Kidney glomerular epithelial cell (primary cell): ENCODE measurements at regions not wholly inside any gene's neighbourhood (a gene's known extent, or its start where the extent isn't known, plus 50 kb on each side); places are given as distances from the start of the nearest gene placed in this dataset.
A peak's percentile ranks its signal among the peaks of the same experiment; 100 is the strongest.

Experiments used
- DNase-seq: peaks from one replicate; lab custom pipeline; 2025; lab: John Stamatoyannopoulos, UW

DNA sequence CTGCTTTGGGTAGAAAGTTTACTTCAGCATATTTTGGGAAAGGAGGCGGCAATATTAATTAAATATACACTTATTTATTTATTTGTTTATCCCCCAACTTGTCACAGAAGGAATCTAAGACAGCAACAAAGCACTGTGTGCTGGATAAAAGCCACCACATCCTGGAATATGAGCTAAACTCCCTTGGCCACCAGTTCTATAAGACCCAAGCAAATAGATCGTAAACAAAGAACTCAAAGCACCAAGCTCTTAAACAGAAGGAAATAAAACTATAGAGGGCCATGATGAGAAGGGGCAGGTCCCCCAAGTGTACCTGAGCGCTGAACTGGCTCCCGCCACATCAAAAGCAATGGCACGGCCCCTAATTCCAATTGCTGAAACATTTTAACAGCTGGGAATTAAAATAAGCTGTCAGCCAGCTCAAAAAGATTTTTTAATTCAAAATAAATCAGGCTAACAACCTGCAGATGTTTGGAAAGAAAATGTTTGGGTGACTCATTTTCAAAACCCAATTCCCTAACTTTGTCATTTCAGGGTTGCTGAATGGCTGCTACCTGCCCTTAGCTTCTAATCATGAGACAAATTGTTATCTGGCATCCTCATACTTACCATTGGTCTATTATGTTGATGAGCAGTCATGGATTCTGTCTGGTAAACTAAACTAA is 127.1 kb downstream of the SLC30A10 start:
- no peak for DNase-seq

DNA sequence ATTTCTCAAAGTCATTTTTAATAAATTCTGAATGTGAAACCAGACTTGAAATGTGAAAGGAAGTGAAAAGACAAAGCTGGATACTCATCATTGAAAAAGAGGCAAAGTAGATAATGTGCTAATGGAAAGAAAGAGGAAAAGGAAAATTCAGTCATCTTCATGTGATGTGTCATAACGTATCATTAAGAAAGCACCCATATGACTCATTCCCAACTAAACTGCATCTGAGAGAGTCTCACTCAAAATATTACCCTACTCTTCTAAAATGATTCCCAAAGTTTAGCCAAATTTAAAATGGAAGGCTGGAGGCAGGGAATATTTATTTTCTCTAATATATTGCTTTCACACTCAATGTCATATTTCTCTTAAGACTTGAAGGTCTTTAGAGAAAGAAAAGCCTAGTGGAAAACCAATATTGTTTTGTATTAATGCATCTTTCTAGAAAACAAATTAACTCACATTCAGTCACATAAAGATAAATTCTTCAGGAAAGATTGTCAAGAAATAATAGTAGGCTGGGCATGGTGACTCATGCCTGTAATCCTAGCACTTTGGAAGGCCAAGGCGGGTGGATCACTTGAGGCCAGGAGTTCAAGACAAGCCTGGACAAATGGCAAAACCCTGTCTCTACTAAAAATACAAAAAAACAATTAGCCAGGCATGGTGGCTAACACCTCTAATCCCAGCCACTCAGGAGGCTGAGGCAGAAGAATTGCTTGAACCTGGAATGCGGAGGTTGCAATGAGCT is 129.9 kb downstream of the SLC30A10 start:
- DNase-seq: peak; percentile 42

DNA sequence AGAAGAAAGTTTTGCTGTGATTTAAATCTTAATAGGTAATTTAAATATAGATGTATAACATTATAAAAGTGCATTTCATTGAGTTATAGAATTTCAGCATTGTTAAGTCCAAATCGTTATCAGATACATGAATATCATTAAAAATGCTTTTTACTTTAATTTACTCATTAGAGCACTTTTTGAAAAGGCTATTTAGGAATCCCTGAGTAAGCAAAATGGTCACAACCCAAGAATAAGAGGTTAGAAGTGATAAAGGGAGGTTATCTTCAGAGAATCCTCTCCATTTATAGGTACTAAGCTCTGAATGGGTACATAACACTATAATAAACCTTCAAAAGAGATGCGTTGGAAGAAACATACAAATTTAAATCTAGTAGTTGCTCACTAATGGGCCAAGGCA is 130.7 kb downstream of the SLC30A10 start:
- DNase-seq: no peak

DNA sequence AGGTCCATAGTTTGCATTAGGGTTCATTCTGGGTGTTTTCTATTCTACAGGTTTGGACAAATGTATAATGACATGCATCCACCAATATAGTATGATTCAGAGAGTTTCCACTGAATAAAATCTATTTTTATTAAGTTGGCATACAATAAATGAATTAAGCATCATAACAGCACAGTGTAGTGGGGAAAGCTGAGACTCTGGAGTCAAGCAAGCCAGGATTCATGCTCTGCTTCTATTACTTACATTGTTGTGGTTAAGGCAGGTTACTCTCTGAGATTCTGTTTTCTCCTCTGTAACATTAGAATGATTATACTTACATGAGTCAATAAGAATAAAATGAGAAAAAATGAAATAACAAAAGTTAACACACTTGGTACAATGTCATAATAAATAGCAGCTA is 131.3 kb downstream of the SLC30A10 start:
- DNase-seq: no peak

DNA sequence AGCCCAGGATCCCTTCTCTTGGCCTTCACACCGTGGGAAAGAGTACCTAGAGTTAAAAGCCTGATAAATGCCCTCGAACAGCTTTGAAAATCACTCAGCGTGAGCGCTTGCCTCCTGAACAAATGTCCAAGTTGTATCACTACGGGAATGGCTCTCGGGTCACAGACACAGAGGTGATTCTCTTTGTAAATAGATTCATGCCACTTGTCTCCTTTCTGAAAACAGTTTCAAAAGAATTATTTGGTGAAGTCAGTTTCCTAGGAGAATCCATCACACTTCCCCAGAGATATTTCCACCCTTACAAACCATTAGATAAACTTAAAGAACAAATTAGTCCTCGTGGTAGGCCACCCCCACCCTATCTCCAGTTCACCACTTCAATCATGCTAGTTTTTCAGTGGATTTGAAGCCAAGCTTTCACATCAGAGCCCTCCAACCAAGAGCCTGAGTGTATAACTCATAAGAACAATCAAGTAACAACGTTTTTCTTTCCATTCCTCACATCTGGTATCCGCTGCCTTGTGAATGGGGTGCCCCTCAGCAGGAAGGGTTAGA is 132.9 kb downstream of the SLC30A10 start:
- no peak for DNase-seq

DNA sequence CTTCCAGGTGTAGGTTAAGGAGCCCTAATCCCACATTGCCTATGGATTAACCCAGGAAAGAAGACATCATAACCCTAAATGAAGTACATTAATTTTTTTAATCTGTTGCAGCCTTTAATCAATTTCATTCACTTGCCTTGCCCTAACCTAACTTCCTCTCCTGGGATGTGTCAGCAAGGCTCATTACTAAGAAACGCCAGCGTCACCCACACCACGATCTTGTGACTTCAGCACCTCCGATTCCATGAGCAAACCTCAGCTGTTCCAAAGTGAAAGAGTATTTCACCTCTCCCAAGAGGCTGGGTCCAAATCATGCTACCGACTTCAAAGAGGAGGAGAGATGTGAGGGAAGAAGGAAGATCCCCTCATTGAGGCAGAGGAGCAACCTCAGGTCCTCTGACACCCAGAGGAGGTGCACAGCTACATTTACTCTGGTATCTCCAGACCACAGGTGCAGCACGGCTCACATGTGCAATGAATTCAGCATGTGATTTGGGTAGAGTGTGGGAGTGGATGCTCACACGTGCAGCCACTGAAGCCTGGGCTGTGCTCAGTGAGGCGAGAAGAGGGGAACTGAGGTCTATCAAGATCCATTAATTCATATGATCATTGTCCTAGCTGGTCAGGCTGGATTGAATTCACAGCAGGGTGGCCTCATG is 134.1 kb downstream of the SLC30A10 start:
- no peak for DNase-seq

DNA sequence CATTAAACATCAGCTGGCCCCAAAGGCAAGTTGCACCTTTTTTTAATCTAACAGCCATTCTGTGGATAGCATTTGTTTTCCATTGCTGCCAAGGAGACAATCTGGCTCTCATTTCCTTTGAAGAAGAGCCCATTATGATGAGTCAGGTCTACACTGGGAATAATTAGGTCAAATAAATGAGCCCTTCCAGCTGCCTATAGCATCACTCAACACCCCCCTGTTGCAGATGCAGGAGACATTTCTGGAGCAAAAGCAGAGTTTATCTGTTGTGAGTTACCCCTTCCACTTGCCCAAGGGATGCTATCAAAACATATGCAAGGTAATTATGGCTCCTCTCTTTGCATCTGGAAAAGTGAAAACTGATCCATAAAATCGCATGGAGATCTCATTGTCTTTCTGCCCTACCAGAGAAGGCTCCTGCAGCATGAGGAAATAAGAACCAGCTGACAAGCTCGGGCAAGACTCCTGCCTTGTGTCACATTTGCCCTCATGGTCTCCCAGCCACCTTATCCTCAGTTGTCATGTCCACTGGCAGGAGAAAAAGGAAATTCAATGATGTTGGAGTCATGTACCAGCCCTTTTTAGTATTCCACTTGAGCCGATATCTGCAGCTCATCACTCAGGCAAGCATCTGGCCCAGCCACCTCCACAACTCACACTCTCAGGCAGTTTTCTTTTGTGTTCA is 135.9 kb downstream of the SLC30A10 start:
- peak; percentile 29 for DNase-seq

DNA sequence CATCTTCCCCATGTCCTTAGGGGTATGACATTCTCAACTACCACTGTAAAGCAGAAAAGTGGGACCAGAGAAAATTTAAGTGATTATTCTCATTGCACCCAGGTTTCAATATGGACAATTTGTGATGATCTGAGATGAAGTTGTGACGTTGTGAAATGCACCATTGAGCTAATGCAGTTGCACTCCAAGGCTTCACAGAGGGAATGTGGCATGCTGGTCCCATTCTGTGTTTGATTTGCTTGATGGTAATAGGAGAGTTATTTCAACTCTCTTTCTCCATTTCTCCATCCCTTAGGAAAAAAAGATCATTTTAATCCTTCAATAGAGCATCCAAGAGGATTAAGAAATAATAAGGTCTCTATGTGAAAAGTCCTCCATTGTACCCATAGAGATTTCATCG is 136.6 kb downstream of the SLC30A10 start:
- no peak for DNase-seq

DNA sequence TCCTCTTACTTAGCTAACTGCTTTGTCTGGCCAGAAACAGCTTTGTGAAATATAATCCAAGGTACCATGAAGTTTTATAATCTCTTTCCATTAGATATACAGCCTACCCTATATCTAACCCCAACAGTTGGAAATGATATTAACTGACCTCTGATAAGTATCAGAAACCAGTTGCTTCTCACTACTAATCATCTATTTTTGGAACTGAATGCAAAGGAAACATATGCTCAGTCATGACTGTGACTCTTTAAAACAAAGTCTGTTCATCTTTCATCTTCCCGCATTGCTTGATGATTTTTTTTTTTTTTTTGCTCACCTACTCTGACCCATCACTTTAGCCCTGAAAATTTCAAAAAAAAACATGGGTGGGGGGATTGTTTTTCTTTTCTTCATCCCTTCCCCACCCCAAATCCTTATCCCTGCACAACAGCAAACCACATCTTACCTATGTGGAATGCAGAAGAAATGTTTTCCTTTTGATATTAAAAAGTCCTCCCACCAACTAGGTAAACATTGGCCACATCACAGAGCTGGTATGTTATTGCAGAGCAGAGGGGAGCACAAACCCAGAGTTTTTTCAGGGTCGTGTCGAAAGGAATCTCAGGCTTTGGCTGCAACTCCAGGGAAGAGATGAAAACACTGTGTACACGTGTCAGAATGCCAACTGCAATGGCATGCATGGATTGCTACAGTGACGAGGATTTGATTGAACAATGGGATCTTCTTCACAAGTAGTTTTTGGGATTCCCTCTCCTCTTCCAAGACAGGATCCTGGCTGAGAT is 137.3 kb downstream of the SLC30A10 start:
- DNase-seq: peak; percentile 91

DNA sequence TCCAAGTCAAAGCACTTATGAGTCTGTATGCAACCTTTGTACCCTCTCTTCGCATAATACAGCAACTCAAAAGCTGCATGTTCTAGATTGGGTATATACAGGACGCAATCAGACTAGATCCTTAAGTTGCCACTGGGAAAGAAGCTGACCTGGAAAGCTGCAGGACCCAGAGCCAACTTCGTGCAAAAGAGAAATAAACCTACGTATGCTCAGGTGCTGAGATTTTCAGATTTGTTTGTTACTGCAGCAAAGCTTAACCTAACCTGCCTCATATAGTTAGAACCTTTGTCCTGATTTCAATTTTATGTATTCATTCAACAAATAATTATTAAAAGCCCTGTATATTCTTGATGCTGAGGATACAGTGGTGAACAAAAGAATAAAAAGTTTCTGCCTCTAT is 139.7 kb downstream of the SLC30A10 start:
- DNase-seq: no peak

DNA sequence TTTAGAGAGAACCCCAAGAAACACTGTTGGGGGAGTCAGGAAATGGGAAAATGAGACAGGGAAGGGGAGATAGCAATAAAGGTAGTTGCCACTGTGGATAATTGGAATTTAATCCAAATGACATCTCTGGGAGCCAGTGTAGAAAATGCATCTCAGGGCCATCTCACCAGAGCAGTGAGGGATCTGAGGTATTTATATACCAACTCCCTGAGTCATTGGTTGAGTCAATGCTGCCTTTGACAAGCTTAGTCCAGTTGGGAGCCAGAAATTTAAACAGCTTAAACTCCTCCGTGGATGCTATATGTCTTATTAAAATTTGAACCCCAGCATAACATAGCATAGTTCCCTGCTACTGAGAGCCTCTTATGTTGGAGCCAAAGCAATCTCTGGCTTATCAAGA is 140.3 kb downstream of the SLC30A10 start:
- DNase-seq: no peak

DNA sequence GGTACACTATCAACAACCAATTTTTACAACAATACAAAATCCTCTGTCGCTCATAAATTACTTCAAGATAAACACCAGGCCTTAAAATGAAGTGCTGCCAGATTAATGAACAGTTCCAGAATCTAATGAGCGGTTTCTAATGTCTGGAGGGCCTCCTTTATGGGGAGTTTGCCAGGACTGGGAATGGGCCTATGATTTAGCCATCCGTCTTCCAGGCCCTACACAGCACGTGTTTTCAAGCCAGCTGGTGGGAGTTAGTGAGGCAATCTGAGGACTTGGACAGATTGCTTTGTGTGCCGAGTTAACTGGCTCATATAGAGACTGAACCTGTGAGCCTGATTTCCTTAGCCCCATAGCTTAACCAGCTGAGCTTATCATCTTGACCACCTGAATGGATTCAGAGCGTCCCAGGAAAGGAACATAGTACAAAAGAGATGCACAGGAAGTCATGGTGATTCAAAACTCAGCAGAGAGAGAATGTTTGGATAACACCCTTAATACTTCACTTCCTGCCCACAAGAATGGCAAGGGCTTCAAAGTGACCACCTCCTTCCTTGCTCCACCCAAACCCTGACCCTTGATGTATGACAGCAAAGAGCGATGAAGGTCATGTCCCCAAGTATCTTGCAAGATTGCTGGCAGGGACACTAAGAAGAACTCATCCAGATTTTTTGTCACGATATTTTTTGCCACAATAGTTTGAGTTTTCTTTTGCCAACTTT is 143.5 kb downstream of the SLC30A10 start:
- peak; percentile 32 for DNase-seq

DNA sequence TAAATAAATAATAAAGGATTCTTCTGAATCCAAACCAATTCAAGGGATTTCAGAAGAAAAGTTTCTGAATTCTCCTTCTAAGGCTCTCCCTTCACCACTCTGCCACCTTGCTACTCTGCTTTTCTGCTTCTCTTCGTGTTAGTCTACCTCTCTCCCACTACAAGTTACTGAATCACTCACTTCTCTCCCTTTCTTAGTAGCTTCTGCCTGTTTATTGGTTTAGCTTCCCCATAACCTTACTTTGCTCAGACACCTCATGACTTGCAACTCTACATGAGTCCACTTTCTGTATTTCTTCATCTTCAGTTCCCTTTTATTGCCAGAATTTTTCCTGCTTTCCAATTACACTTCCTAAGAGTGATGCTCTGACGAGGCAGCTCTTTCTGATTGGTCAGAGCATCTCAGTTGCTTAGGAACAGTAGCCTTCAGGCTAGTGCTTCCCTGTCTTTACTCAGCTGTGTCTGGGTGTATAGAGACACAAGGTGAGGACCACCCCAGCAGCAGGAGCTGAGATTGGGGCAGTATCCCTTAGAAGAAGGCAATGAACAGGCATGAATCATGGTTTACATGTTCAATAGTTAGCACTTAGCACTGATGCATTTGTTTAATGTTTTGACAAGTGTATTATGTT is 144.6 kb downstream of the SLC30A10 start:
- no peak for DNase-seq

DNA sequence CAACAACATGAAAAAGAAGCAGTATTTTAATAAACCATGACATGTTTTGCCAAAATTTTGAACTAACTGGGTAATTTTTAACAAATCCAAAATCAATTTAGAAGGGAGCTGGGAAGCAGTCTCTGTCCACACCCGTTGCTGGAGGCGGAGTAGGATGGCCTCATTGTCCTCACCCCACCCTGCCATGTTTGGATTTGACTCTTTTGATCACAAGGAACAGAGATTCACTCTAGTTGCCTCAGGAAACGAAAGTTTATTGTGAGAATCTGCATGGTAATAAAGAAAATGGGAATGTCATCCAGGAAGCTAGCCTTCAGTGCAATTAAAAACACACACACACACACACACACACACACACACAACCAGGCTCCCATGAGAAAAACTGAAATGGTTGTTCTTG is 145.4 kb downstream of the SLC30A10 start:
- DNase-seq: no peak

DNA sequence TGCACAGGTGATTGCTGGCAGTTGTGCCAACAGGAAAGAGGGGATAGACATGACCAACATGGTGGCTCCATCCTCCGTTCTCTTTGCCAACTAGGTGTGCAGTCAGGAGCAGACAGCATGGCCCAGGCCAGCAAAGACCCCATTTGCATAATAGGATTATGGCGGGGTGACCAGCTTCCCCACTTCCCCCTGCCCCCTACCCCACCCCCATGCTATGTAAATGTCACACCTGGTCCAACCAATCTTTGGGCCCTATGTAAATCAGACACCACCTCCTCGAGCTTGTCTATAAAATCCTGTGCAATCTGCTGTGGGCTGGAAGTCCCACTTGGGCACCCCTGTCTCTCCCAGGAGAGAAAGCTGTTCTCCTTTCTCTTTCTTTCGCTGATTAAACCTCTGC is 146.0 kb downstream of the SLC30A10 start:
- DNase-seq: no peak

DNA sequence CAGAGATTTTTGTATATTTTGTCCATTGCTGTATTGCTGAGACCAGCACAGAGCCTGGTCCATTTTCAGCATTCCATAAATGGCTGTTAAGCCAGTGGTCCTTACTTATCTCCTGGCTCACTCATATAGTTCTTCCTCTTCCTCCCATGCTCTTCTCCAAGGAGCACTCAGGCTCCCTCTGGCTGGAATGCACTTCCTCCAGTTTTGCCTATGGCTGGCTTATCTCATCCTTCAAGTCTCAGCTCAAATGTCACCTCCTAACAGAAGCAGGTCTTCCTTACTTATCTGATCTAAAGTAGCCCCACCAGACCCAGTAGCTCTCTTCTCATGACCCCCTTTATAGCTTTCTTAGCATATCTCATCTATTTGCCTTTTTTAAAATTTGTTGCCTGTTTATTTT is 146.9 kb downstream of the SLC30A10 start:
- no peak for DNase-seq

DNA sequence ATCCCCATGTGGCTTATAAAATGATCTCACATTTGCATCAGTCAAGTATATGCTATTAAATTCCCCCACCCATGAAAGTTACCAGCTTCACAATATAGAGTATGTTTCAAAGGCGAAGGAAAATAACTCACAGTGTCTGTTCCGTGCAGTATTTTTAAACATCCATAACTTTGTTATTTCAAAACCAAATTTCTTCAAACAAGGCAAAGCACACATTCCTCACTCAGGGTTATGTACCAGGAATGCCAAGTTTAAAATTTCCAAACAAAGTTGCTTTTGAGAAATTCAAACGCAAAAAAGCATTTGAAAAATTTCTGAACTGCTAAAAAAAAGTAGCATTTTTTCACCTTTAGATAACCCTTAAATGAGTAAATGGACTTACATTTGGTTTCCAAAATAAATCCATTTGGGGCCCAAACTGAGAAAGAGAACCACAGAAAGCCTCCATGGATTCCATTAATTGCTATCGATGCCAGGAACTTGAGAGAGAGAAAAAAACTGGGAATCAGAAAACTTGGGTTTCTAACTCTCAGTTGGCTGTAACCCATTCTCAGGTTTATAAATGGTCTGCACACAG is 149.5 kb downstream of the SLC30A10 start:
- no peak for DNase-seq

DNA sequence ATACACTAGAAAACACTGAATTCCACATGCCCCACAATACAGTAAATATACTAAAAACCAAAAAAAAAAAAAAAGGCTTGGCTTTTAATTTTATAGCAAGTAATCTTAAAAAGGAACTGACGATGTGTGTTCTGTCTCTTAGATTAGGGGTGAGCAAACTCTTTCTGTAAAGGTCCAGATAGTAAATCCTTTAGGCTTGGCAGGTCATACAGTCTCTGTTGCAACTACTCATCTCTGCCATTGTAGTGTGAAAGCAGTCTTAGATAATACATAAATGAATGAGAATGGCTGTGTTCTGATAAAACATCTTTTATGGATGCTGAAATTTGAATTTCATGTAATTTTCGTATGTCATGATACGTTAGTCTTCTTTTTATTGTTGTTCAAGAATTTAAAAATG is 150.2 kb downstream of the SLC30A10 start:
- no peak for DNase-seq

DNA sequence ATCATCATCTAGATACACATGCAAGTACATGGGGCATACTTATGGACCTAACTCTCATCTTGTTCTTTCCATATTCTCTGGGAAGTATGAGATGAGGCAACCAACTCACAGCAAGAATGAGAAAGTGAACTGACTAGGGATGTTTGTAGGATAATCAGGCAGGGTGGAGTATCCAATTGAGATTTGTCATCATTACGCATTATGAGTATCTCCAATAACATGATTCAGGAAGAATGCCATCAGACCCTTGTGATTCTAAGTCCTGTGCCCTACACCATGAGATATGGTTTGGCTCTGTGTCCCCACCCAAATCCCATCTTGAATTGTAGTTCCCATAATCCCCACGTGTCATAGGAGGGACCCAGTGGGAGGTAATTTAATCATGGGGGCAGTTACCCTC is 154.0 kb downstream of the SLC30A10 start:
- no peak for DNase-seq

DNA sequence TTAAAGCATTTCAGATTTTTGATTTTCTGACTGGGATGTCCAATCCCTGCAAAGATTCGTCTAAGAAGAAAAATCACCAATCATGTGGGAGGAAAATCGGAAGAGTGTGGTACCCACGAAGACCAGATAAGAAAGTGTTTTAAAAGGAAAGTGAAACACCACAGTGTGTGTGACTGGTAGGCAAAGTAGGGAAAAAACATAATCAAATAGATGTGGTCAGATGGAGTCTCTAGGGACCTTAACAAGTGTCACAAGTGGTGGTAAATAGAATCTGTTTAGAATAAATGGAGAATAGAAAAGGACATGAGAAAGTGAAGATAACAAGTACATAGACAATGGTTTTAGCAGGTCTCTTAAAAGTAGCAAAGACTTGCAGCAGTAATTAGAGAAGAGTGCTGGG is 154.6 kb downstream of the SLC30A10 start:
- DNase-seq: no peak
